Peyer's patch (tissue), 4 donors: ENCODE measurements at regions not wholly inside any gene's neighbourhood (a gene's known extent, or its start where the extent isn't known, plus 50 kb on each side); places are given as distances from the start of the nearest gene placed in this dataset.

ENCODE experiments used
- DNase-seq, 3 donors: peaks; one replicate each; pipeline ENCODE4 v3.0.0-alpha.2; 2017 to 2019
- H3K27ac ChIP-seq, 4 donors: fragments of 200-600 bp; sonication (generic); one replicate each; pipeline ENCODE4 v1.5.1; 2016 to 2019
- H3K27me3 ChIP-seq, 2 donors: fragments of 200-600 bp; sonication (generic); one replicate each; pipeline ENCODE4 v1.5.1; 2019
- H3K36me3 ChIP-seq, 3 donors: fragments of 200-600 bp; sonication (generic); one replicate each; pipeline ENCODE4 v1.5.1; 2016 to 2019
- H3K4me1 ChIP-seq, 4 donors: fragments of 200-600 bp; sonication (generic); one replicate each; pipeline ENCODE4 v1.5.1; 2016 to 2019
- H3K4me3 ChIP-seq, 4 donors: fragments of 200-600 bp; sonication (generic); 1 replicate in 3 of 4; 2 replicates in 1 of 4; pipeline ENCODE4 v1.5.1; 2016 to 2019; ENCODE audit warnings: mild to moderate bottlenecking in 1 of 4
- H3K9me3 ChIP-seq, 4 donors: fragments of 200-600 bp; sonication (generic); one replicate each; pipeline ENCODE4 v1.5.1; 2016 to 2019; ENCODE audit warnings: mild to moderate bottlenecking in 1 of 4
- POLR2A ChIP-seq, 2 donors: fragments of 450-650 bp; IDR thresholded peaks; one replicate each; pipeline ENCODE4 v1.5.1; 2017; ENCODE audit warnings: antibody characterized with exemption in 2 of 2, mild to moderate bottlenecking in 2 of 2, moderate library complexity in 2 of 2
- TF ChIP-seq, protein P1 (sequence below), 6 experiments: fragments of 450-650 bp in 4 of 6; fragments of 200-600 bp in 2 of 6; sonication (generic) in 1 of 6; IDR thresholded peaks; one replicate each; pipeline ENCODE4 v1.5.1; 2017 to 2019; ENCODE audit warnings: antibody characterized with exemption in 6 of 6, mild to moderate bottlenecking in 3 of 6, moderate library complexity in 1 of 6

GRCh38 chr4:8725071-8725841 is 132.7 kb downstream of the CPZ start:
- Histone ChIP-seq H3K4me3 (no peak overlapping the region), H3K27ac (no peak overlapping the region), H3K9me3 (no peaks in the 10 kb centered on the region), H3K4me1 (no peaks in the 10 kb centered on the region), H3K27me3 (no peaks in the 10 kb centered on the region), H3K36me3 (no peaks in the 10 kb centered on the region)
- no peak for TF ChIP-seq POLR2A (IDR thresholded peaks at IDR 0.05)
- TF ChIP-seq, protein P1, sequence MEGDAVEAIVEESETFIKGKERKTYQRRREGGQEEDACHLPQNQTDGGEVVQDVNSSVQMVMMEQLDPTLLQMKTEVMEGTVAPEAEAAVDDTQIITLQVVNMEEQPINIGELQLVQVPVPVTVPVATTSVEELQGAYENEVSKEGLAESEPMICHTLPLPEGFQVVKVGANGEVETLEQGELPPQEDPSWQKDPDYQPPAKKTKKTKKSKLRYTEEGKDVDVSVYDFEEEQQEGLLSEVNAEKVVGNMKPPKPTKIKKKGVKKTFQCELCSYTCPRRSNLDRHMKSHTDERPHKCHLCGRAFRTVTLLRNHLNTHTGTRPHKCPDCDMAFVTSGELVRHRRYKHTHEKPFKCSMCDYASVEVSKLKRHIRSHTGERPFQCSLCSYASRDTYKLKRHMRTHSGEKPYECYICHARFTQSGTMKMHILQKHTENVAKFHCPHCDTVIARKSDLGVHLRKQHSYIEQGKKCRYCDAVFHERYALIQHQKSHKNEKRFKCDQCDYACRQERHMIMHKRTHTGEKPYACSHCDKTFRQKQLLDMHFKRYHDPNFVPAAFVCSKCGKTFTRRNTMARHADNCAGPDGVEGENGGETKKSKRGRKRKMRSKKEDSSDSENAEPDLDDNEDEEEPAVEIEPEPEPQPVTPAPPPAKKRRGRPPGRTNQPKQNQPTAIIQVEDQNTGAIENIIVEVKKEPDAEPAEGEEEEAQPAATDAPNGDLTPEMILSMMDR (IDR thresholded peaks at IDR 0.05): no peak
- peak; percentile 9 to 55 (median 47) for DNase-seq

DNA sequence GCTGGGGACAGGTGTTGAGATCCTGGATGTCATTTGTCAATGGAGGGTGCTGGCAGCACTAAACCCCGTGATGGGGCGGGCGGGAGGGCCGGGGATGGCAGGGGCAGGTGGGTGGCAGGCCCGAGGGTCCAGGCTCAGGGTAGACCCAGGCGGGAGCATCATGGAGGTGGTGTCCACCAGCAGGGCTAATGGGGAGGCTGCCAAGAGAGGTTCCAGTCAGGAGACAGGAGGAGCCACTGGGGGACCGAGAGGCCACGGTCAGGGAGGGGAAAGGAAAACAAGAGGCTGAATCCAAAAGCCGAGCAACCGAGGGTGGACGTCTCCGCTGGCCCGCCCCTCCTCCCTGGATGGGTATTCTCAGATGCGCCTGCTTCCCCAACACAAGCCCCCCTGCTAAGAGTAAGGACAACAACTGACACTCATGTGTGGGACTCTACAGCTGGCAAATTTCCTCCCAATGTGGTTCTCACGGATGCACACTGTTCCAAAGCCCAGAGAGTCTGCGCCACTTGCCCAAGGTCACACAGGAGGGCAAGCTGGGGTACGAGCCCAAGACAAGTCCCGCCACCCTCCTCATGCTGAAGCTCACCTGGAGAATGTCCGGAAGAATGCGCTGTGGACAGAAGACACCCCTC is 132.0 kb downstream of the CPZ start:
- TF ChIP-seq, protein P1 (IDR thresholded peaks at IDR 0.05): no peak
- no peak for TF ChIP-seq POLR2A (IDR thresholded peaks at IDR 0.05)
- Histone ChIP-seq H3K4me1 (no peaks in the 10 kb centered on the region), H3K4me3 (no peak overlapping the region), H3K9me3 (no peaks in the 10 kb centered on the region), H3K27me3 (no peaks in the 10 kb centered on the region), H3K36me3 (no peaks in the 10 kb centered on the region), H3K27ac (no peak overlapping the region)
- peak in 2 of 3 donors; percentile 29 to 32 for DNase-seq

GRCh38 chr4:8723222-8723980 is 130.8 kb downstream of the CPZ start:
- Histone ChIP-seq H3K27me3 (no peaks in the 10 kb centered on the region), H3K36me3 (no peaks in the 10 kb centered on the region), H3K9me3 (no peaks in the 10 kb centered on the region), H3K27ac (no peak overlapping the region), H3K4me1 (no peaks in the 10 kb centered on the region), H3K4me3 (no peak overlapping the region)
- peak in 2 of 3 donors; percentile 34 to 35 for DNase-seq
- TF ChIP-seq, protein P1 (IDR thresholded peaks at IDR 0.05): no peak
- TF ChIP-seq POLR2A (IDR thresholded peaks at IDR 0.05): no peak

DNA sequence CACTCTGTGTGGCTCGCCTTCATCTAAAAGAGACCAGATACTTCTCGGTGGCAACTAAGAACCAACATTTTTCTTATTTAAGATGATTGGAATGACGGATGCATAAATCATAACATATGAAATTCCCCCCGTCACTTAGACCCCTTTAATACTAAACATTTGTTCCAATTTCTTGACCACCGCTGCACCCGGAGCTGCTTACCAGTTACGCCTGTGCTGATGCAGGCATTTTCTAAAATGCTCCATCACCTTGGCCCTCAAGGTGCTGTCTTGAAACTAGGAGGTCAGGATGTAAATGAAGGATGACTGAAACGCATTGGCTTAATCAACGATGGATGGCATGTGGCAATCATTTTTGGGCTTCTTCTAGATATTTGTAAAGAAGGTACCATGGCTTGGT is 130.0 kb downstream of the CPZ start:
- no peak overlapping the region for H3K4me3 ChIP-seq
- no peaks in the 10 kb centered on the region for H3K4me1 ChIP-seq
- H3K36me3 ChIP-seq: no peaks in the 10 kb centered on the region
- TF ChIP-seq POLR2A (IDR thresholded peaks at IDR 0.05): no peak
- TF ChIP-seq, protein P1 (IDR thresholded peaks at IDR 0.05): no peak
- H3K9me3 ChIP-seq: no peaks in the 10 kb centered on the region
- no peaks in the 10 kb centered on the region for H3K27me3 ChIP-seq
- peak in 1 of 3 donors; percentile 7 for DNase-seq
- H3K27ac ChIP-seq: no peak overlapping the region

DNA sequence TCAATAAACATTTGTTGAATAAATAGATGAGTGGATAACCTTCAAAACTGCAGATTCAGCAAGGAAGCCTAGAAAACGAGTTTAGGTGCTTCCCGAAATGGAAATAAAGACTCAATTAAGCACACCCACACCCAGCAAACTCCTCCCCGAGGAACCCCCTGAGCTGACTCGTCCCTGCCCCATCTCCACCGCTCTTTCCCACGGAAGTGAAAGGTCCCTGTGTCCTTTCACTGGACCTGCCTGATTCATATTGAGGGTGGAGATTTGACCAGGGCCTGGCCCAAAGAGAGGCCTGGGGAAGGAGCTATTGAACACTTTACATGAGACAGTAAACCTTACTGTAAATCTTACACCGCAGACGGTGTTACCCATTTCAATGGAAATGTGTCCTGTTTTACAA is 129.1 kb downstream of the CPZ start:
- no peaks in the 10 kb centered on the region for H3K27me3 ChIP-seq
- no peak overlapping the region for H3K27ac ChIP-seq
- TF ChIP-seq, protein P1 (IDR thresholded peaks at IDR 0.05): no peak
- TF ChIP-seq POLR2A (IDR thresholded peaks at IDR 0.05): no peak
- no peaks in the 10 kb centered on the region for H3K9me3 ChIP-seq
- no peak overlapping the region for H3K4me3 ChIP-seq
- peak in 1 of 3 donors; percentile 25 for DNase-seq
- H3K4me1 ChIP-seq: no peaks in the 10 kb centered on the region
- H3K36me3 ChIP-seq: no peaks in the 10 kb centered on the region
